CD4-positive, alpha-beta T cell (primary cell): ENCODE measurements at regions not wholly inside any gene's neighbourhood (a gene's known extent, or its start where the extent isn't known, plus 50 kb on each side); places are given as distances from the start of the nearest gene placed in this dataset.

ENCODE experiments used
- ATAC-seq: fragments of 200-7000 bp; cut with Tn5 transposase; one replicate; pipeline ENCODE4 v1.10.0; 2022; ENCODE audit warnings: mild to moderate bottlenecking; ENCODE audit not compliant: poor library complexity
- CTCF ChIA-PET: fragments of 350-600 bp; sonication (Branson Sonifier 250); formaldehyde crosslinking; loops from one replicate; lab custom pipeline; 2021; ENCODE audit warnings: antibody characterized with exemption, inconsistent platforms; lab: Charles Lee
- POLR2A ChIA-PET: fragments of 350-600 bp; sonication (Branson Sonifier 250); formaldehyde crosslinking; loops from one replicate; lab custom pipeline; 2021; ENCODE audit warnings: antibody characterized with exemption, inconsistent platforms; lab: Charles Lee
- DNase-seq, 14 experiments: peaks; one replicate each; pipeline ENCODE4 v3.0.0-alpha.2; 2013 to 2020; ENCODE audit warnings: mixed read lengths in 2 of 14
- H3K27ac ChIP-seq, 2 donors: one replicate each; pipeline versions ENCODE4 v1.5.1 to v1.7.0; 2013; ENCODE audit warnings: low read length in 2 of 2, low read depth in 1 of 2, mild to moderate bottlenecking in 1 of 2
- H3K27me3 ChIP-seq, 2 experiments: 1 replicate in 1 of 2; 2 replicates in 1 of 2; pipeline versions ENCODE4 v1.6.1 to v1.7.0; 2013; ENCODE audit warnings: low read length in 2 of 2, control low read depth in 1 of 2, mild to moderate bottlenecking in 1 of 2, moderate library complexity in 1 of 2; ENCODE audit not compliant: insufficient read depth in 2 of 2, control insufficient read depth in 1 of 2
- H3K36me3 ChIP-seq: one replicate; pipeline ENCODE4 v1.6.1; 2013; ENCODE audit warnings: low read length, control low read depth; ENCODE audit not compliant: insufficient read depth
- H3K4me1 ChIP-seq: one replicate; pipeline ENCODE4 v1.6.1; 2013; ENCODE audit warnings: low read length, control low read depth; ENCODE audit not compliant: insufficient read depth
- H3K4me3 ChIP-seq: one replicate; pipeline ENCODE4 v1.5.1; 2013; ENCODE audit warnings: mild to moderate bottlenecking, low read length, moderate library complexity
- H3K9me3 ChIP-seq, 2 experiments: 1 replicate in 1 of 2; 2 replicates in 1 of 2; pipeline versions ENCODE4 v1.6.1 to v1.7.0; 2013; ENCODE audit warnings: low read length in 2 of 2, mild to moderate bottlenecking in 2 of 2, control low read depth in 1 of 2, moderate library complexity in 1 of 2; ENCODE audit not compliant: control insufficient read depth in 1 of 2, insufficient read depth in 1 of 2
- H3K27ac Mint-ChIP-seq: one replicate; pipeline ENCODE4 v1.8.0; 2020; ENCODE audit warnings: mixed read lengths
- H3K27me3 Mint-ChIP-seq: one replicate; pipeline ENCODE4 v1.8.0; 2021; ENCODE audit warnings: mixed read lengths
- H3K36me3 Mint-ChIP-seq: one replicate; pipeline ENCODE4 v1.8.0; 2021; ENCODE audit warnings: low read depth, mixed read lengths
- H3K4me1 Mint-ChIP-seq: one replicate; pipeline ENCODE4 v1.8.0; 2021; ENCODE audit warnings: low read depth, mixed read lengths
- H3K4me3 Mint-ChIP-seq: one replicate; pipeline ENCODE4 v1.8.0; 2020; ENCODE audit warnings: mild to moderate bottlenecking, mixed read lengths
- H3K9me3 Mint-ChIP-seq: one replicate; pipeline ENCODE4 v1.8.0; 2020; ENCODE audit warnings: mixed read lengths
- intact Hi-C, 2 experiments: fragments of 100-400 bp; cut with DNase I in 1 of 2; cut with micrococcal nuclease in 1 of 2; formaldehyde crosslinking; loops; one replicate each; pipeline versions ENCODE4 v1.15.1 to v1.9.0; 2023 to 2025; cut with DNase I, micrococcal nuclease
- TF ChIP-seq, protein P1 (sequence below): fragments of 200-600 bp; IDR thresholded peaks from one replicate; pipeline ENCODE4 v1.8.0; 2022; ENCODE audit warnings: antibody characterized with exemption, mild to moderate bottlenecking

DNA sequence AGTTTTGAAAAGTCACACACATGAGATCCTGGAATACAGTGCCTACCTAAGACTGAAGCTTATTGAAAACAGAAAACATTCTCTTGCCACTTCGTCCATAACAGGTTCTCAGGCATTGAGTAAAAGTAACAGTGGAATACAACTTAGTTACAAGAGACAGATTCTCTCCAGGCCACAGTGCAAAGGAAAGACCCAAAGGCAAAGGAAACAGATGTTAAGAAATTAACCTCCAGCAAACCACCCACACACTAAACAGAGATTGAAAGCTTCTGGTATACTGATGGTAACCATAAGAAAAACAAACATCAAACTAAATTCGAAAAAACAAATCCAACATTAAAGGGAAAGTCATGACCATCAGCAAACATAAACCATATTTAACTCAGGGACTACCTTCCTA, 914.7 kb downstream of the SLITRK5 start:
- no peak overlapping the region for H3K4me3 ChIP-seq
- H3K9me3 Mint-ChIP-seq, result no peaks in the 10 kb centered on the region
- no peaks in the 10 kb centered on the region for H3K4me1 ChIP-seq
- TF ChIP-seq, protein P1, sequence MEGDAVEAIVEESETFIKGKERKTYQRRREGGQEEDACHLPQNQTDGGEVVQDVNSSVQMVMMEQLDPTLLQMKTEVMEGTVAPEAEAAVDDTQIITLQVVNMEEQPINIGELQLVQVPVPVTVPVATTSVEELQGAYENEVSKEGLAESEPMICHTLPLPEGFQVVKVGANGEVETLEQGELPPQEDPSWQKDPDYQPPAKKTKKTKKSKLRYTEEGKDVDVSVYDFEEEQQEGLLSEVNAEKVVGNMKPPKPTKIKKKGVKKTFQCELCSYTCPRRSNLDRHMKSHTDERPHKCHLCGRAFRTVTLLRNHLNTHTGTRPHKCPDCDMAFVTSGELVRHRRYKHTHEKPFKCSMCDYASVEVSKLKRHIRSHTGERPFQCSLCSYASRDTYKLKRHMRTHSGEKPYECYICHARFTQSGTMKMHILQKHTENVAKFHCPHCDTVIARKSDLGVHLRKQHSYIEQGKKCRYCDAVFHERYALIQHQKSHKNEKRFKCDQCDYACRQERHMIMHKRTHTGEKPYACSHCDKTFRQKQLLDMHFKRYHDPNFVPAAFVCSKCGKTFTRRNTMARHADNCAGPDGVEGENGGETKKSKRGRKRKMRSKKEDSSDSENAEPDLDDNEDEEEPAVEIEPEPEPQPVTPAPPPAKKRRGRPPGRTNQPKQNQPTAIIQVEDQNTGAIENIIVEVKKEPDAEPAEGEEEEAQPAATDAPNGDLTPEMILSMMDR, result no peak
- H3K4me1 Mint-ChIP-seq, result peaks cover 6% of the 10 kb centered on the region
- DNase-seq (no peak), ATAC-seq (no peak)
- H3K27me3 Mint-ChIP-seq, result no peaks in the 10 kb centered on the region
- ChIA-PET POLR2A (no interaction called here), CTCF (no interaction called here)
- H3K36me3 Mint-ChIP-seq, result no peaks in the 10 kb centered on the region
- intact Hi-C loops, result no loop called here
- H3K36me3 ChIP-seq, result no peaks in the 10 kb centered on the region
- H3K27ac Mint-ChIP-seq, result no peak overlapping the region
- no peaks in the 10 kb centered on the region for H3K27me3 ChIP-seq
- H3K27ac ChIP-seq, result no peak overlapping the region
- no peaks in the 10 kb centered on the region for H3K9me3 ChIP-seq
- no peak overlapping the region for H3K4me3 Mint-ChIP-seq

DNA sequence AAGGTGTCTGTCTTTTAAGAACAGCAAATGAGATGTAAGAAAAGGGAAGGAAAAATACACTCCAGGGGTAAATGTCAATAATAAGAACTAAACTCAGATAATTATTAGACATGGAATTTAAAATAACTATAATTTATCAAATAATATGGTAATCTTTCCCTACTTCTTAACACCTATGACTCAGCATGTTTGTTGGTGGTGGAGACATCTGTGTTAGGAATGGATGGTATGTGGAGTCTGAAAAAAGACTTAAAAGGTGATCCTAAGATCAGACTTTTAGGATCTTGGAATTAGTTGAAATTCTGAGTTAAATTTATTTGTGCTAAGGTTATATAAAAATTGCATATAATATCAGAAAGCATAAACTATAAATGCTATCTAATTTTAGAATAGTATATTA, 915.1 kb downstream of the SLITRK5 start:
- H3K4me3 ChIP-seq, result no peak overlapping the region
- no peak overlapping the region for H3K27ac ChIP-seq
- H3K4me1 ChIP-seq, result no peaks in the 10 kb centered on the region
- intact Hi-C loops, result no loop called here
- peaks cover 6% of the 10 kb centered on the region for H3K4me1 Mint-ChIP-seq
- no peak overlapping the region for H3K27ac Mint-ChIP-seq
- no peak overlapping the region for H3K4me3 Mint-ChIP-seq
- no peaks in the 10 kb centered on the region for H3K27me3 Mint-ChIP-seq
- POLR2A ChIA-PET, result no interaction called here
- H3K36me3 ChIP-seq, result no peaks in the 10 kb centered on the region
- CTCF ChIA-PET, result no interaction called here
- TF ChIP-seq, protein P1, result no peak
- ATAC-seq (no peak), DNase-seq (no peak)
- no peaks in the 10 kb centered on the region for H3K36me3 Mint-ChIP-seq
- no peaks in the 10 kb centered on the region for H3K9me3 Mint-ChIP-seq
- H3K9me3 ChIP-seq, result no peaks in the 10 kb centered on the region
- no peaks in the 10 kb centered on the region for H3K27me3 ChIP-seq

DNA sequence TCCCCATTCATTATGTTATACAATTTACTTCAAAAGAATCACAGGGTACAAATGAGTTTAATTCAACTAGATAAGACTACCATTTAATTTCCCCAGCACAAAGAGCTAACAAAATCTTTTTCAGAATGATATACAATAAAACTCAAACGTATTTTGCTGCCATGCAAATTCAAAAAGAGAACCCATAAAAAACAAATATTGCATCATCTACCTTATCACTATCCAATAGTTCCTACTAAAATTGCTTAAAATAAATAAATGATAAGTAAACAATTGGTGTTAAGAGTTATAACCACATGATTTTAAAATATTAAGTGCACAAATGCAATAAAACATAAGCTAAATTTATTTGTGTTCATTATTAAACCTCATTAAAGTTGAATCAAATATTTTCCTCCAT, 919.4 kb downstream of the SLITRK5 start:
- Histone ChIP-seq H3K4me1 (no peaks in the 10 kb centered on the region), H3K27me3 (no peaks in the 10 kb centered on the region), H3K4me3 (no peak overlapping the region), H3K9me3 (peaks cover 0 to 10% of the 10 kb centered on the region in 2 experiments), H3K36me3 (no peaks in the 10 kb centered on the region), H3K27ac (no peak overlapping the region)
- TF ChIP-seq, protein P1, result no peak
- H3K9me3 Mint-ChIP-seq, result peaks cover 13% of the 10 kb centered on the region
- ATAC-seq (no peak), DNase-seq (no peak)
- intact Hi-C loops, result no loop called here
- ChIA-PET CTCF (no interaction called here), POLR2A (no interaction called here)
- H3K4me3 Mint-ChIP-seq, result no peak overlapping the region
- H3K27me3 Mint-ChIP-seq, result no peaks in the 10 kb centered on the region
- H3K27ac Mint-ChIP-seq, result no peak overlapping the region
- peaks cover 6% of the 10 kb centered on the region for H3K4me1 Mint-ChIP-seq
- peaks cover 5% of the 10 kb centered on the region for H3K36me3 Mint-ChIP-seq
